ENCODE measurements at regions not wholly inside any gene's neighbourhood (a gene's known extent, or its start where the extent isn't known, plus 50 kb on each side); places are given as distances from the start of the nearest gene placed in this dataset.
"Not testable (repeated sequence)": the region's sequence is repeated elsewhere in the genome, so short reads cannot be mapped to it uniquely, and the experiment has no call there.

- Histone ChIP-seq H3K9me3 (no peaks in the 10 kb centered on the region), H3K27me3 (no peaks in the 10 kb centered on the region), H3K27ac (no peak overlapping the region), H3K4me3 (replicated peaks in 1 of 3) (no peak overlapping the region), H3K4me1 (peaks cover 3 to 11% of the 10 kb centered on the region in 2 donors), H3K36me3 (no peaks in the 10 kb centered on the region)
- 85 to 86% methylated on average over 7 of the region's 7 CpGs for WGBS, 2 donors
- no peak for DNase-seq
- intact Hi-C loops (cut with DNase I), result no loop called here
- TF ChIP-seq CTCF (IDR thresholded peaks at IDR 0.05), result no peak
- no peak for TF ChIP-seq POLR2A (IDR thresholded peaks at IDR 0.05)
Measured at GRCh38 chr2:226550801-226551200, 248.8 kb downstream of the IRS1 start.

DNA sequence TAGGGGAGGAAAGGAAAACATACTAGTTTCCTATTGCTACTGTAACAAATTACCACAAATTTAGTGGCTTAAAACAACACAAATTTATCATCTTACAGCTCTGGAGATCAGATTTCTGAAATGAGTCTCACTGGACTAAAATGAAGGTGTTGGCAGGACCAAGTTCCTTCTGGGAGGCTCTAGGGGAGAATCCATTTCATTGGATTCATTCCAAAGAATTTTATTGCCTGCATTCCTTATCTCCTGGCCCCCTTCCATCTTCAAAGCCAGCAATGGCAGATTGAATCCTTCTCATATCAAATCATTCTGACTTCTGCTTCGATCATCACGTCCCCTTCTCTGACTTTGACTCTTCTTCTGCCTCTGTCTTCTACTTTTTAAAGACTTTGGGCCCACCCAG, 250.9 kb downstream of the IRS1 start:
- Histone ChIP-seq H3K4me3 (replicated peaks in 1 of 3) (no peak overlapping the region), H3K4me1 (peaks cover 3 to 10% of the 10 kb centered on the region in 2 donors), H3K27ac (no peak overlapping the region), H3K27me3 (no peaks in the 10 kb centered on the region), H3K9me3 (no peaks in the 10 kb centered on the region), H3K36me3 (no peaks in the 10 kb centered on the region)
- intact Hi-C loops (cut with DNase I), result no loop called here
- TF ChIP-seq CTCF (IDR thresholded peaks at IDR 0.05) (no peak), POLR2A (IDR thresholded peaks at IDR 0.05) (no peak)
- DNase-seq, result no peak
- WGBS, 2 donors, result 78 to 88% methylated on average over 2 of the region's 2 CpGs

DNA sequence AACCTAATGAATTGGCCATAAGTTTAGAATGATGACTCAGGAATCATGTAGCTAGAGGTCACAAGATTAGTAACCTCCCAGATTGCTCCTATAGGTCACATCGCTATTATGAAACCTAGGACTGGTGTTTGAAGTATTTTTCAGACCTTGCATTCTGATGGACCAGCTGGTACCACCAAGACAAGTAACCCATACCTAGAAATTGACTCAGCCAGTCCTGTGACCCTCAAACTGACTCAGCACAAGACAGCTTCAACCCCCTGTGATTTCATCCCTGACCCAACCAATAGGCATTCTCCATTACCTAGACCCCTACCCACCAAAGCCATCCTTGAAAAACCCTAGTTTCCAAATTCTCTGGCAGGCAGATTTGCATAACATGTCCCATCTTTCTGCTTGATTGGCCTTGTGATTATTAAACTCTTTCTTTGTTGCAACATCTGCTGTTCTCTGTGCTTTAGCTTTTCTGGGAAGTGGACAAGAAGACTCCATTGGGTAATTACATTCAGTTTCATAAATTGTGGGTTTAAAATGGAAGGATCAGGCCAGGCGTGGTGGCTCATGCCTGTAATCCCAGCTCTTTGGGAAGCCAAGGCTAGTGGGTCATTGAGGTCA, 254.9 kb downstream of the IRS1 start:
- Histone ChIP-seq H3K4me3 (replicated peaks in 1 of 3) (no peak overlapping the region), H3K27me3 (no peaks in the 10 kb centered on the region), H3K4me1 (peaks cover 0 to 4% of the 10 kb centered on the region in 2 donors), H3K36me3 (no peaks in the 10 kb centered on the region), H3K9me3 (no peaks in the 10 kb centered on the region), H3K27ac (no peak overlapping the region)
- DNase-seq, result no peak
- TF ChIP-seq CTCF (IDR thresholded peaks at IDR 0.05), result no peak
- no peak for TF ChIP-seq POLR2A (IDR thresholded peaks at IDR 0.05)
- 88 to 90% methylated on average over 2 of the region's 2 CpGs for WGBS, 2 donors
- intact Hi-C loops (cut with DNase I), result no loop called here

- DNase-seq, result no peak
- Histone ChIP-seq H3K27me3 (no peaks in the 10 kb centered on the region), H3K9me3 (no peaks in the 10 kb centered on the region), H3K4me3 (replicated peaks in 1 of 3) (no peak overlapping the region), H3K27ac (no peak overlapping the region), H3K4me1 (no peaks in the 10 kb centered on the region), H3K36me3 (no peaks in the 10 kb centered on the region)
- TF ChIP-seq POLR2A (IDR thresholded peaks at IDR 0.05) (no peak), CTCF (IDR thresholded peaks at IDR 0.05) (no peak)
- intact Hi-C loops (cut with DNase I), result no loop called here
- 89 to 91% methylated on average over 3 of the region's 3 CpGs for WGBS, 2 donors
Measured at GRCh38 chr2:226540204-226540994, 259.2 kb downstream of the IRS1 start.

DNA sequence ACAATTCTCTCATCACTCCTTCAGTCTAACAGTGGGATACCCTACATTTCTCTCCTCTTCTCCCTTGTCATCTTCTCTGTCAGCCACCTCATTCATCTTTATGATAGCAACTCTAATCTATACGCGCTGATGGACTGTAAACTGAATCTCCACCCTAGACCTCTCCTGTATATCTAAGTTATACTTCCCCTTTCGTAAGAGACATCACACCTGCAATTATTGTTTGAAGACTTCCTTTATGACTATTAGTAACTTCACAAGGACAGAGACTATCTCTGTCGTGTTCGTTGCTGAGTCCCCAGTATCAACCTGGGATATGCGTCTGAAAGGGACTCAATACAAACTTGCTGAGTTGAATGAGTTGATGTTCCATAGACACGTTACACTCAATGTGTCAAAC, 263.2 kb downstream of the IRS1 start:
- no peak for DNase-seq
- Histone ChIP-seq H3K4me1 (peaks cover 0 to 2% of the 10 kb centered on the region in 2 donors), H3K4me3 (replicated peaks in 1 of 3) (no peak overlapping the region), H3K36me3 (no peaks in the 10 kb centered on the region), H3K27me3 (no peaks in the 10 kb centered on the region), H3K27ac (no peak overlapping the region), H3K9me3 (no peaks in the 10 kb centered on the region)
- TF ChIP-seq CTCF (IDR thresholded peaks at IDR 0.05) (no peak), POLR2A (IDR thresholded peaks at IDR 0.05) (no peak)
- WGBS, 2 donors, result 93 to 98% methylated on average over 7 of the region's 7 CpGs
- intact Hi-C loops (cut with DNase I), result no loop called here

DNA sequence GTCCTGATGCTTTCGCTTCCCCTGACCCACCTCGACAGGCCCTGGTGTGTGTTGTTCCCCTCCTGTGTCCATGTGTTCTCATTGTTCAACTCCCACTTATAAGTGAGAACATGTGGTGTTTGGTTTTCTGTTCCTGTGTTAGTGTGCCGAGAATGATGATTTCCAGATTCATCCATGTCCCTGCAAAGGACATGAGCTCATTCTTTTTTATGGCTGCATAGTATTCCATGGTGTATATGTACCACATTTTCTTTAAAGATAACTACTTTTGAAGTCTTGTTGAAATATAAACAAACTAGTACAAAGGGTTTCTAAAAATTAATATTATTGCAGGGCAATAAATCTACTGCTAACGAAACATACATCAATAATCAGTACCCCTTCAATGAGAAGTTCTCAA, 266.6 kb downstream of the IRS1 start:
- H3K4me1 ChIP-seq; H3K4me3 ChIP-seq (replicated peaks in 1 of 3); H3K27me3 ChIP-seq; intact Hi-C loops (cut with DNase I); DNase-seq; H3K27ac ChIP-seq; H3K36me3 ChIP-seq; H3K9me3 ChIP-seq: not testable (repeated sequence)
- WGBS, 2 donors, result 85 to 95% methylated on average over 4 of the region's 4 CpGs
